Activated T-helper 17 cell treated with anti-CD3 and anti-CD28 coated beads, Interleukin-2, amount 50 U/mL, for 72 hours (primary cell): ENCODE measurements at regions not wholly inside any gene's neighbourhood (a gene's known extent, or its start where the extent isn't known, plus 50 kb on each side); places are given as distances from the start of the nearest gene placed in this dataset.
"Not testable (repeated sequence)": the region's sequence is repeated elsewhere in the genome, so short reads cannot be mapped to it uniquely, and the experiment has no call there.

Experiments
- ATAC-seq: fragments of 150-1000 bp; cut with Tn5 transposase; replicated peaks from 2 replicates; pipeline ENCODE4 v1.10.0; 2021; ENCODE audit warnings: mild to moderate bottlenecking, moderate library complexity
- H3K27ac Mint-ChIP-seq: one replicate; pipeline ENCODE4 v1.8.0; 2022; ENCODE audit warnings: mixed read lengths
- H3K27me3 Mint-ChIP-seq: one replicate; pipeline ENCODE4 v1.8.0; 2022; ENCODE audit warnings: mixed read lengths
- H3K36me3 Mint-ChIP-seq: one replicate; pipeline ENCODE4 v1.8.0; 2022; ENCODE audit warnings: low read depth, mild to moderate bottlenecking, mixed read lengths
- H3K4me1 Mint-ChIP-seq: one replicate; pipeline ENCODE4 v1.8.0; 2022; ENCODE audit warnings: mixed read lengths
- H3K4me3 Mint-ChIP-seq: one replicate; pipeline ENCODE4 v1.8.0; 2022; ENCODE audit warnings: mild to moderate bottlenecking, mixed read lengths
- H3K9me3 Mint-ChIP-seq: one replicate; pipeline ENCODE4 v1.8.0; 2022; ENCODE audit warnings: mixed read lengths

DNA sequence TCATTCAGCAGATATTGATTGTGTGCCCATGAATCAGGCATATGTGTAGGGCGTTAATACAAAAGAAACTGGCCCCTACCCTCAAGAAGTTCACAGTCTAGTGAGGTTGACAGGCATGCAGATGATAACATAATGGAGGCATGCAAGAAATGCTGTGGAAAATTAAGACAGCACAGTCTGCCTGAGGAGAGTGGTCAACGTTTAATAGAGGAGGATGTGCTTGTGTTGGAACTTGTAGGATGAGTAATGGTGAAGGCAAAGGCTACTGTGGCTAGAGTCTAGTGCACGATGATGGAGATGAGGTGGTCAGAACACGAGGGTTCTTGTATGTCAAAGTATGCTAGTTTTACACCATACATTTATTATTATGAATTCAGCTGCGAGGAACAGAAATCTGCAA lies 295.7 kb downstream of the SOX2 start:
- Mint-ChIP-seq H3K27ac (no peak overlapping the region), H3K4me1 (no peaks in the 10 kb centered on the region), H3K36me3 (no peaks in the 10 kb centered on the region), H3K27me3 (no peaks in the 10 kb centered on the region), H3K9me3 (peaks cover 13% of the 10 kb centered on the region), H3K4me3 (no peak overlapping the region)
- ATAC-seq = no peak

DNA sequence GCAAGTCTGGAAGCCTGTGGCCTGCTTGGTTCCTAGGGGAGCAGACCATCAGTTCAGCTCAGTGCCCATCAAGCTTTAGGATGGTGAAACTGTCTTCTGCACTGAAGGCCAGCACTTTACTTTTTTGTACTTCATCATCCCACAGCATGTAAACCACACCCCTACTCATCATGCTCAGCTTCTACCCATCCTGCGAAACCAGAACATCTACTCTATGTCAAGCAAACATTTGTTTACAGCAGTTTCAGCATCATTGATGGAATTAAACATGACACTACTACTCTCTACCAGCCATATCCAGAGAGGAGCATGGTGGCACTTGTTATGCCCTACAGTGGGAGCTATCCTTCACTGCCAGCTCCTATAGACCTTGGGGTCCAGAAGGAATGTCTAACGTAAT lies 306.6 kb downstream of the SOX2 start:
- no peaks in the 10 kb centered on the region for H3K4me1 Mint-ChIP-seq
- no peaks in the 10 kb centered on the region for H3K9me3 Mint-ChIP-seq
- no peak overlapping the region for H3K4me3 Mint-ChIP-seq
- H3K36me3 Mint-ChIP-seq = no peaks in the 10 kb centered on the region
- H3K27me3 Mint-ChIP-seq = no peaks in the 10 kb centered on the region
- ATAC-seq = no peak
- H3K27ac Mint-ChIP-seq = no peak overlapping the region

GRCh38 chr3:182019926-182020325 lies 308.2 kb downstream of the SOX2 start:
- no peaks in the 10 kb centered on the region for H3K4me1 Mint-ChIP-seq
- no peaks in the 10 kb centered on the region for H3K36me3 Mint-ChIP-seq
- ATAC-seq = no peak
- H3K4me3 Mint-ChIP-seq = no peak overlapping the region
- H3K9me3 Mint-ChIP-seq = no peaks in the 10 kb centered on the region
- H3K27ac Mint-ChIP-seq = no peak overlapping the region
- H3K27me3 Mint-ChIP-seq = no peaks in the 10 kb centered on the region

- H3K27ac Mint-ChIP-seq = no peak overlapping the region
- H3K4me1 Mint-ChIP-seq = no peaks in the 10 kb centered on the region
- no peak for ATAC-seq
- no peaks in the 10 kb centered on the region for H3K36me3 Mint-ChIP-seq
- no peaks in the 10 kb centered on the region for H3K27me3 Mint-ChIP-seq
- H3K4me3 Mint-ChIP-seq = no peak overlapping the region
- H3K9me3 Mint-ChIP-seq = no peaks in the 10 kb centered on the region
These were observed 312.1 kb downstream of the SOX2 start for GRCh38 chr3:182023843-182024242.

DNA sequence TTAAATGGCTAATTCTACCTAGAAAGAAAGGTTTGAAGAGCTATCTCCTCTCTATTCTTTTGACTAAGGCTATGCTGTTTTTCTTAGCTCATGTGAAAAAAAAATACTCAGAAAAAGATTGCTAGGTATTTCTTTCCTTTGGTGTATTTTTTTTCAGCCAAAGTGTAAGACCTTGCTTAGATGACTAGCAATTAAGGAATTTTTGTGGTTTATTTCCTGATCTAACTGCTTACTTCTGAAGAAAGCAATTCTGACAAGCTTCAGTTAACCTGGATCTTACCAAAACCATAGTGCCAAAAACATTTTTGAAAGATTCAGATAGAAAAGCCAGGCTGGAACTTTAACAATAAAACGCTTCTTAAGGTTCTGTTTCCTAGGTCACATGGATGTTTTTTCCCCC lies 315.6 kb downstream of the SOX2 start:
- no peak for ATAC-seq
- Mint-ChIP-seq H3K4me1 (no peaks in the 10 kb centered on the region), H3K9me3 (no peaks in the 10 kb centered on the region), H3K4me3 (no peak overlapping the region), H3K27ac (no peak overlapping the region), H3K36me3 (no peaks in the 10 kb centered on the region), H3K27me3 (no peaks in the 10 kb centered on the region)

DNA sequence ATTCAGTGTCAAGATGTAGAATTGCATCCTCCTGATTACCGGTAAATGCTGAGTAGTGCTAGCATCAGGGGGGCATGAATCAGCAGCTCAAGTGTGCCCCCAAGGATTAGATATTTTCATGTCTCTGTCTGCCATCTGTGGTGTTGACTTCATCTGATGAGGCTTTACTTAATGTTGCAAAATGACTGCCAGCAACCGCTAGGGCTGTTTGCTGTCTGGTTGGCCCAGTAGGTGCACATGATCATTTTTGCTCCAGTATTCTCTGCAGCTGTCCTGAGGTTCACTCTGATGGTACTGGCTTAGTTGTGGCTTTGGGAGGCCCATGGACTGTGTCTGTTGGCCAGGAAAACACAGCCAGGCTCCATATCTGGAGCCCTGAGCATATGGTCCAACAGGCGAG lies 316.4 kb downstream of the SOX2 start:
- H3K27ac Mint-ChIP-seq = no peak overlapping the region
- peaks cover under 1% of the 10 kb centered on the region for H3K9me3 Mint-ChIP-seq
- no peaks in the 10 kb centered on the region for H3K27me3 Mint-ChIP-seq
- ATAC-seq = no peak
- no peaks in the 10 kb centered on the region for H3K36me3 Mint-ChIP-seq
- no peak overlapping the region for H3K4me3 Mint-ChIP-seq
- no peaks in the 10 kb centered on the region for H3K4me1 Mint-ChIP-seq

DNA sequence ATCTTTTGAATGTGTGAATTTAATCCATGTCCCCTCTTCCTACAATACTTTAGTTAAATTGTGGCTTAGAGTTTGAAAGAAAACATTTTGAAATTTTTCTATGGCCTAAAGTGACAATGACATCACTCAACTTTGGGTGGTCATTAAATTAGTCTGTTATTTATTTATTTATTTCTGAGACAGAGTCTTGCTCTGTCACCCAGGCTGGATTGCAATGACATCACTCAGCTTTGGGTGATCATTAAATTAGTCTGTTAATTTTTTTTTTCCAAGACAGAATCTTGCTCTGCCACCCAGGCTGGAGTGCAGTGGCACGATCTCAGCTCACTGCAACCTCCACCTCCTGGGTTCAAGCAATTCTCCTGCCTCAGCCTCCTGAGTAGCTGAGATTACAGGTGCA lies 322.5 kb downstream of the SOX2 start:
- H3K4me1 Mint-ChIP-seq, H3K27me3 Mint-ChIP-seq, H3K36me3 Mint-ChIP-seq, H3K4me3 Mint-ChIP-seq, H3K9me3 Mint-ChIP-seq, ATAC-seq, H3K27ac Mint-ChIP-seq: not testable (repeated sequence)

- Mint-ChIP-seq H3K27me3 (no peaks in the 10 kb centered on the region), H3K27ac (no peak overlapping the region), H3K4me3 (no peak overlapping the region), H3K9me3 (peaks cover 5% of the 10 kb centered on the region), H3K4me1 (no peaks in the 10 kb centered on the region), H3K36me3 (no peaks in the 10 kb centered on the region)
- ATAC-seq = no peak
These were observed 323.6 kb downstream of the SOX2 start for GRCh38 chr3:182035324-182035723.

- Mint-ChIP-seq H3K36me3 (no peaks in the 10 kb centered on the region), H3K4me1 (no peaks in the 10 kb centered on the region), H3K27ac (no peak overlapping the region), H3K4me3 (no peak overlapping the region), H3K9me3 (peaks cover 5% of the 10 kb centered on the region), H3K27me3 (no peaks in the 10 kb centered on the region)
- ATAC-seq = no peak
These were observed 324.7 kb downstream of the SOX2 start for GRCh38 chr3:182036382-182036781.

GRCh38 chr3:182041668-182042291 lies 330.1 kb downstream of the SOX2 start:
- ATAC-seq = no peak
- Mint-ChIP-seq H3K27me3 (no peaks in the 10 kb centered on the region), H3K27ac (no peak overlapping the region), H3K4me1 (no peaks in the 10 kb centered on the region), H3K9me3 (peaks cover 4% of the 10 kb centered on the region), H3K4me3 (no peak overlapping the region), H3K36me3 (no peaks in the 10 kb centered on the region)

DNA sequence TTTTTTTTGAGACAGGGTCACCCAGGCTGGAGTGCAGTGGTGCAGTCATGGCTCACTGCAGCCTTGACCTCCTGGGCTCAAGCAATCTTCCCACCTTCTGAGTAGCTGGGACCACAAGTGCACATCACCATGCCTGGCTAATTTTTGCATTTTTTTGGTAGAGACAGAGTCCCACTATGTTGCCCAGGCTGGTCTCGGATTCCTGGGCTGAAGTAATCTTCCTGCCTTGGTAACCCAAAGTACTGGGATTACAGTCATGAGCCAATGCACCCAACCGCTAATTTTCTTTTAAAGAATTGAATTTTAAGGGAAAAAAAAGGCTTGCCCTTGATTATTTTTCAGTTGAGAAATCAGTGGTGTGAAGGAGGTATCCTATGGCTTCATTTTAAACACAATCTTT lies 334.0 kb downstream of the SOX2 start:
- ATAC-seq = no peak
- peaks cover 4% of the 10 kb centered on the region for H3K9me3 Mint-ChIP-seq
- no peak overlapping the region for H3K27ac Mint-ChIP-seq
- H3K27me3 Mint-ChIP-seq = no peaks in the 10 kb centered on the region
- H3K4me3 Mint-ChIP-seq = no peak overlapping the region
- H3K4me1 Mint-ChIP-seq = no peaks in the 10 kb centered on the region
- no peaks in the 10 kb centered on the region for H3K36me3 Mint-ChIP-seq

- Mint-ChIP-seq H3K27me3 (no peaks in the 10 kb centered on the region), H3K4me1 (no peaks in the 10 kb centered on the region), H3K4me3 (no peak overlapping the region), H3K27ac (no peak overlapping the region), H3K9me3 (peaks cover 4% of the 10 kb centered on the region), H3K36me3 (no peaks in the 10 kb centered on the region)
- no peak for ATAC-seq
These were observed 334.5 kb downstream of the SOX2 start for GRCh38 chr3:182046166-182046764.

GRCh38 chr3:182050932-182051331 lies 339.2 kb downstream of the SOX2 start:
- H3K27ac Mint-ChIP-seq = no peak overlapping the region

DNA sequence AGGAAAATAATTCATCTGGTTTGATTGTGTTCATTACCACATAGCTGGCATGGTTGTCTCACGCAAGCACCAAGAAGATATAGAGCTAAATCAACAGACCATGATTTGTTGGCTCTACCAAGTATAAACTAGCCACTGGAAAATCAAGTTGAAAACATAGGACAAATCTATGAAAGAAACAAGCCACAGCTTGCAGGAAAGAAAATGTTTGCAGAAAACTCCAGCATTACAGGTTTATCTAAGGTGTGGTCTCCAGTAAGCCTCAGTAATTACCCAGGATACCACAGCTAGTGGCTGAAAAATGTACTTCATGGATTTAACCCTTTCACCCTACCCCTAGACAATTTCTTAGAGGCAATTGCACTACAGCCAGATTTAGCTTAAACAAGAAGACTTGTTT lies 340.6 kb downstream of the SOX2 start:
- Mint-ChIP-seq H3K36me3 (no peaks in the 10 kb centered on the region), H3K9me3 (peaks cover 3% of the 10 kb centered on the region), H3K4me1 (no peaks in the 10 kb centered on the region), H3K4me3 (no peak overlapping the region), H3K27ac (no peak overlapping the region), H3K27me3 (no peaks in the 10 kb centered on the region)
- ATAC-seq = no peak

More at GRCh38 chr3:182050932-182051331, 339.2 kb downstream of the SOX2 start:
- Mint-ChIP-seq H3K36me3 (no peaks in the 10 kb centered on the region), H3K9me3 (peaks cover 7% of the 10 kb centered on the region), H3K27me3 (no peaks in the 10 kb centered on the region), H3K4me1 (no peaks in the 10 kb centered on the region), H3K4me3 (no peak overlapping the region)
- ATAC-seq = no peak

GRCh38 chr3:182052757-182053156 lies 341.0 kb downstream of the SOX2 start:
- H3K4me3 Mint-ChIP-seq = no peak overlapping the region
- H3K4me1 Mint-ChIP-seq = no peaks in the 10 kb centered on the region
- peaks cover 3% of the 10 kb centered on the region for H3K9me3 Mint-ChIP-seq
- H3K27me3 Mint-ChIP-seq = no peaks in the 10 kb centered on the region
- no peaks in the 10 kb centered on the region for H3K36me3 Mint-ChIP-seq
- ATAC-seq = no peak
- H3K27ac Mint-ChIP-seq = no peak overlapping the region

GRCh38 chr3:182058488-182058887 lies 346.8 kb downstream of the SOX2 start:
- H3K36me3 Mint-ChIP-seq = no peaks in the 10 kb centered on the region
- H3K4me3 Mint-ChIP-seq = no peak overlapping the region
- H3K9me3 Mint-ChIP-seq = no peaks in the 10 kb centered on the region
- no peaks in the 10 kb centered on the region for H3K4me1 Mint-ChIP-seq
- H3K27me3 Mint-ChIP-seq = no peaks in the 10 kb centered on the region
- no peak for ATAC-seq
- no peak overlapping the region for H3K27ac Mint-ChIP-seq
